Umbilical cord (tissue), 1 donor: ENCODE measurements at regions not wholly inside any gene's neighbourhood (a gene's known extent, or its start where the extent isn't known, plus 50 kb on each side); places are given as distances from the start of the nearest gene placed in this dataset.
"Not testable (repeated sequence)": the region's sequence is repeated elsewhere in the genome, so short reads cannot be mapped to it uniquely, and the experiment has no call there.

Experiments used
- DNase-seq: peaks from one replicate; pipeline ENCODE4 v3.0.0-alpha.2; 2015; ENCODE audit warnings: low spot score

DNA sequence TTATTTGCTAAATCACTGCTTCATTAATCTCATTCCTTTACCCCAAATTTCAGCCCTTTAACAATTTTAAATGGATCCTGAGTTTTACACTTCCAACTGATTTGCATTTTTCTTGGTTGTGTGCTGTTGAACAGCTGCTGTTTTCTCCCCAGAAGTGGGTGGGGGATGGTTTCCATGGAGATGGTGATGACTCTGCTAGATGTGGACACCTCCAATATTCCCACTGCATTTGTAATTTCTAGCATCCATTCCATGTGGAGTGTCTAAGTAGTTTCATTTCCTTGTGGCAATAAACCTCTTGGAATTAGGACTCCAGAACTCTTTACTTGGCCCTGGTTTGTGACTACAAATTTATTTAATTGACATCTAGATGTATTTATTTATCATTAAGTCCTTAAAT is 330.4 kb downstream of the GBA3 start:
- DNase-seq = no peak

DNA sequence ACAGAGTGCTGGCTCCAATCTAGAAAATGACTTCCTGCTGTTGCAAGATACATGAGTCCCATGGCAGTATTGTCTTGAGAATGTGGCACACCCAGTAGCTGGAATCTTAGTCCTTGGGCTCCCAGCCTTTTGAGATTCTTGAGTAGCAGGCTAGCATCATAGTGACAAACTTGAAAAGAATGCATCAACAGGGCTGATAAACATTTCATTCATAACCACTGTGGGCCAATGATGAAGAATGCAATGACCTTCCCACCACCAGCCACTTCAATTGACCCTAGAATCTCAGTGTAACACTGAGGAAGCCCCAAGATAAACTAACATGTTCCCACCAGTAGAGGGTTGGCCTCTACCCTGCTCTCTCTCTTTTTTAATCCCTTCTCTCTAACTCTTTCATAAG is 329.3 kb downstream of the GBA3 start:
- DNase-seq = peak; percentile 2

DNA sequence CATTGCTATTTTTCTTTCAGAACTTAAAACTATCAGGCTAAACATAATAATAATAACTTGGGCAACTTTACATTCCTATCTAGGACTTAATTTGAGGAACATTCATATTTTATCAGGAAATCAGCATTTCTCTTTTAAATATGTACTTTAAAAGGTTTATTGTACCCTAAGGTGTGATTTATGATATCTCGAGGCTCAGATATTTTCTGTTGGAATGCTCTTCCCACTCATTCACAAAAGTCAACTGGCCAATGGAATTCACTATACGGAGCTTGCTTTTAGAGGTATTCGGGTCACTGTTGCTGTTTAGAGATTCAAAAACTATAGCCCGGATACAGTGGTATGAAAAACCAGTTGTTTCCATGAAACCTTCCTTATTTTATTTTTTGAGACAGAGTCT is 328.3 kb downstream of the GBA3 start:
- no peak for DNase-seq

DNA sequence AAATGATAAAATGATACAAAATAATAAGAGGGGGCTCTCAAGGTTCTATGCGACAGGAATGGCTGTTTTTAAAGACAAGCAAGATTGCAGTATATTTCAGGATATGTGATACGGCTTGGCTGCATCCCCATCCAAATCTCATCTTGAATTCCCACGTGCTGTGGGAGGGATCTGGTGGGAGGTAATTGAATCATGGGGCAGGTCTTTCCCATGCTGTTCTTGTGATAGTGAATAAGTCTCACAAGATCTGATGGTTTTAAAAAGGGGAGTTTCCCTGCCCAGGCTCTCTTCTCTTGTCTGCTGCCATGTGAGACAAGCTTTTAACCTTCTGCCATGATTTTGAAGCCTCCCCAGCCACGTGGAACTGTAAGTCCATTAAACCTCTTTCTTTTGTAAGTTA is 327.7 kb downstream of the GBA3 start:
- DNase-seq = not testable (repeated sequence)

DNA sequence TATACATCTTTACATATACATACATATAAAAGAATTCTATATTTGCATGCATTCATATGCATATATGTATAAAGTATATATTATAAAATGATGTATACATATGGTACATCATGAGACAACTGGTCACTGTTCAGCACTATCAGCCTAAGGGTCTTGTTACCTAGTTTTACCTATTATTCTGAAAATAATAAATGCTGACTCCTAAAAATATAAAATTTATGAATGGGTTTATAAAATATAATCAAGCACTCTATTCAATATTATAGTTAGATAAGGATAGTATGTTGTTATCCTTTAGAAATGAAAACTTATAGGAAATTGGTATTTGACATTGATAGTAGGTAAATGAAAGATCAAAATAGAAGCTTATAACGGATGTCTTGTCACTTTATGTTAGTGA is 324.2 kb downstream of the GBA3 start:
- DNase-seq = no peak

DNA sequence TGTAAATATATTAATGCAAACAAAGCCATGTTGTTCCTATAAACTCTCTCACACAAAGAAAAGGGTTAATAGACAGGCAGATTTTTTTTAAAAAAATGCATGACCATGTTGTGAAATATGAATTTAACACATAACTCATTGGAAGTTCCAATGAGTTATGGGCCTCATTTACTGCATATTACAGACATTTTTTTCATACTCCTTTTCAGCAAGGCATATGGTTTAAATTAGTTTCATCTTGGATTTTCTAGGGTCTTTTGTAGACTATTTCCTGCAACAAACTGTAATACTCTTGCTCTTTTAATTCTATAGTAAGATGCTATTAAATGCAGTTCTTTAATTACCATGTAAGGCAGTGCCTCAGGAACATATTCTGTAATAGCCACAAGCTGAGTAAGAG is 323.1 kb downstream of the GBA3 start:
- no peak for DNase-seq

DNA sequence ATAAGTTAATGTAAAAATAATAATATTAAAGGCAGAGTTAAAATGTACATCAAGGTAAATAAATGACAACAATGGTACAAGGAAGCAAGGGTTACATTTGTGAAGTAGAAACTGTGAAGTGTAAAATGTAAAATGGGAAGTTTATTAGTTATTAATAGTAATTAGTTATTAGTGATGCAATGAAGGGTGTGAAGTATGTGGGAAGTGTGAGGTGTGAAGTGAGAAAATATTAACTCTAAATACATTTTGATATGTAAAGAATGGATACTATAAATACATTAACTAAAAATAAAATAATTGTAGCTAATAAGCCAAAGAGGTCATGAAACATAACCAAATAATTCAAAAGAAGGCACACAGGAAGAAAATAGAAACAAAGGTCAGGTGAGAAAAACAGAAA is 316.4 kb downstream of the GBA3 start:
- DNase-seq = no peak

DNA sequence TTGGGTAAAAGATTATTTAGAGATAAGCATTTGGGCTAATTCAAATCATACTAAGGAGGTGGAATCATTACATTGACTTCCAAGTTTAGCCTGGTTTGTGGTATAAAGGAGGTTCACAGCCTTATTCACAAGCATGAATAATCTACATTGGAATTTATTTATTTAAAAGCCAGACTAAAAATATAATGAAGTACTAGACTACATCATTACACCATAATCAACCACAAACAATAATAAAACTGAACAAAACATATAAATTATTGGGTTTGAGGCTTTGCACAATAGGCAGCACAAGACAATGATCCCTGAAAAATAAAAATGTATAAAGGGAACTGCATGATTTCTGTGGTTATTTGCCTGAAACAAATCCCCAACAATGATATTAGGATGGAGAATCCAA is 314.0 kb downstream of the GBA3 start:
- DNase-seq = no peak

DNA sequence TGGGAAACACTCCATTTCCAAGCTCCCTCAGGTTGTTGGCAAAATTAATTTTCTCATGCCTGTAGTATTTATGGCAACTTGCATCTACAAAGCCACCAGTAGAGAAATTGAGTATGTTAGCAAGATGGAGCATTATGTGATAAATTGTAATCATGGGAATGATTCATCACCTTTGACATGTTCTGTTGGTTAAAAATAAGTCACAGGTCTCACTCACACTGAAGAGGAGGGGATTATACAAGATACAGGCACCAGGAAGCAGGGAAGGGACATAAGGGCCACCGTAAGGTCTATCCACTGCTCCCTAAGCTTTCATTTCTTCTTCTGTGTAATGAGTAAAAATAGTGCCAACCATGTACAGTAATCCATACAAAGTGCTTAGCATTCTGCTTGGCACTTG is 313.0 kb downstream of the GBA3 start:
- DNase-seq = no peak

DNA sequence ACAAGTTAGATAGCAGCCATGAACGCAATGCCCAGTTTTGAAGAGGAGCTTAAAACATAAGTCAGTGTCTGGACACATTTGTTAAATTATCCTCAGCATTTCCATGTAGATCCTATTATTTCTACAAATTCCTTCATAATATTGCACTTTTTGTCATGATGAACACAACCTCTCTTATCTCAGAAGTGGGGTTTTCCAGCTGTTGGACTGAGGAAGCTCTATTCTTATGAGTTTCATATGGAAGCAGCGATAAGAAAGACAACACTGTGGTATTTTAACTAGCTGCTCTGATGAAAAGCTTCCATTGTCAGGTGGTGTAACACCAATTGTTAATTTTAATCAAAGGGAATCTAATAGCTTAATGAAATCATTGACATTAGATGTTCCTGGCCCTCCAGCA is 308.7 kb downstream of the GBA3 start:
- no peak for DNase-seq

DNA sequence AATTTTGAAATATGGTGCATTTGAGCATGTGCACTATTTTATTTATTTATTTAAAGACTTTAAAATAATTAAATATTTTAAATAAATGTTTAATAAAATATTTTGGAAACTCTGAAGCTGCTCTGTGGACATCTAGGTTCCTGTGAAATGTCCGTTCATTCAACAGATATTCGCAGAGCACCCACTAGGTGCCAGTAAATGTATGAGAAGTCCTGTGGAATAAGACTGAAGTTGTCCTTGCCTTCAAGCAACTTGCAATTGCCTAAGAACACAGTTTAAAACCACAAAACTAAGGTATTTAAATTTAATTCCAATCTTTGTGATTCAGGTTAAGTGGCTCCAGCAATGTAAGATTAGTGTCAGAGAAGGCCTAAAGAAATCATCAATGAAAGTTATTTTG is 306.7 kb downstream of the GBA3 start:
- no peak for DNase-seq

DNA sequence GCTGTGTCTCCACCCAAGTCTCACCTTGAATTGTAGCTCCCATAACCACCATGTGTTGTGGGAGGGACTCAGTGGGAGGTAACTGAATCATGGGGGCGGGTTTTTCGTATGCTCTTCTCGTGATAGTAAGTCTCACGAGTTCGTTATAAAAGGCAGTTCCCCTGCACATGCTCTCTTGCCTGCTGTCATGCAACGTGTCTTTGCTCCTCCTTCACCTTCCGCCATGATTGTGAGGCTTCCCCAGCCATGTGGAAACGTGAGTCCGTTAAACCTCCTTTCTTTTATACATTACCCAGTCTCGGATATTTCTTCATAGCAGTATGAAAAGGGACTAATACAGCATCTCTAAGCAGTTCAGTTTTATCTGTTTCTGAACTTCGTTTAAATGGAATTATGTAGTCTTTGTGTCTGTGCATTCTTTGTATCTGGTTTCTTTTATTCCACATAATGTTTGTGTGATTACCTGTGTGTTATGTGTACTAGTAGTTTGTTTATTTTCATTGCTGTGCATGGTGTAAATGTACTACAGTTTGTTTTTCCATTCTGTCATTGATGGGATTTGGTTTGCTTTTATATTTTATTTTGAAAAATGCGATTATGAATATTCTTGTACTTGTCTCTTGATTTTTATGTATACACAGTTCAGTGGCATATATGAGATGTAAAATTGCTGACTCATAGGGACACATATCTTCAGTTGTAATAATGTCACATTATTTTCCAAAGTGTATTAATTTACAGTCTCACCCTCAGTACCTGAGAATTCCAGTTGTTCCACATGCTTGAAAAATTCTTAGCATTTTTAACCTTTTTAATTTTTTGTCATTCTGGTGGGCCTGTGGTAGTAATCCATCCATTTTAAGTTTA is 304.9 kb downstream of the GBA3 start:
- no peak for DNase-seq

DNA sequence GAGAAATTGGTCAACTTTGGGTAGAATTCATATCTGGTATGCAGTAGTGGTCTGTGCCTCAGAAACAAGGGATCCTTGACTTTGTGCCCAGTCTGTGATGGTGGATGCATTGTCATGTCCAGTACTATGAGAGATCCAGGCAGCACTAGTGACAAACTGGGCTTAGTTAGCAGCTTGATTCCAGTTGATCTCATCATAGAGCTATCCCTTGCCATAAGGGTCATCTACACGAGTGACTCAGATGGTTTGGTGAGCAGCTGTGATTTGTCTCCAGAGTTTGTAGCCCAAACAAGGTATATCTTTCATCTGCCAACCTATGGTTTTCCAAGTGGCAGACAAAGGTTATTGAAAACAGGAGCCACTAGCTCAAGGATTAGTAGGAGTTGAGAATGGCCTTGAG is 298.8 kb downstream of the GBA3 start:
- DNase-seq = no peak

DNA sequence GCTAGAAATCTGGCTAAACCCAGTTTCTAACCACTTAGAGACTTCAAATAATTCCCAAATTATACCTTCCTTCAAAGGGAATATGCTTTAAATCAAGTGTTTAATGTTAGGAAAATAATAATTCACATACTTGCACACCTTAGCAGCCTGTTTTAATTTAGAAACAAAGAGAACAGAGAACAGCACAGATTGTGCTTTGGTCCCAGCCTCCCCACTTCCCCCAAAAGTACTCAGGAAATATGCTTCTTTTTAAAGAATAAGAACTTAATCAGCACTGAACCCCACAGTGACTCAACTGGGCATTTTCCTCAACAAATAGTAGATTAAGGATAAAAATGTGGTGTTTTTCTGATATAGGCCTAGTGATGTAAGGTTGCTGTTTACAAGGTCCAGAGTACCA is 295.8 kb downstream of the GBA3 start:
- no peak for DNase-seq

DNA sequence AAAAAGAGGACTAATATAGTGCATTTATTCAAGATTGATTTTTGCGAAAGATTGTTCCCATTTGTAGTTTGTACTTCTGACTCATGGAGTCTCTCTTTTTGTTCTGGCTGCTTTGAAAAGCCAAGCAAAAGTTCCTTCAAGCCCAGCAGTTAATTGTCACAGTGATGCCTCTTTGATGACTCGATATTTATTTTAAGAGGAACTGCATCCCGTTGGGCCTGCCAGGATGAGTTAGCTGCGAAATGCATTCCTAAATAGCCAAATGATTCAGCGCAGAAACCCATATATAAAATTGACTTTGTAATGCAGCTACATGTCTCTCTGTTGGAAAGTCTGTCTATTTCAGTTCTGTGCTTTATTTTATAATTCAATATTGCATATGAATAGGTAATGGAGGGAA is 295.1 kb downstream of the GBA3 start:
- DNase-seq = no peak

DNA sequence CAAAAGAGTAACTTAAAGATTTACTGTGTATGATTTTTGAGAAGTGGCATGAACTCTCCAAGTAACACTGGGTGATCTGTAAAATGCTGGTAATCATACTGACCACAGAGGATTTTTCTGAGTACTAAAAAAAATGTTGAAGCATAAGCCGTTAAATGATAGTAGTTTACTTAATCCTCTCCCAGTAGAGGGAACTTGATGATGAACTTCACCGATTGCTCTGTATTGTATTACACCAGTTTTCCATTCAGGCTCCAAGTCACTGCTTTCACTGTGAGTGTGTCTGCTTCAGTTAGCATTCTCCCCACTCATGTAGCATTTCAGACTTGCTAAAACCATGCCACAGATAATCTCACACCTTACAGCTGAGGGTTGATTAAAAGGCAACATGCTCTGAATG is 294.1 kb downstream of the GBA3 start:
- no peak for DNase-seq

DNA sequence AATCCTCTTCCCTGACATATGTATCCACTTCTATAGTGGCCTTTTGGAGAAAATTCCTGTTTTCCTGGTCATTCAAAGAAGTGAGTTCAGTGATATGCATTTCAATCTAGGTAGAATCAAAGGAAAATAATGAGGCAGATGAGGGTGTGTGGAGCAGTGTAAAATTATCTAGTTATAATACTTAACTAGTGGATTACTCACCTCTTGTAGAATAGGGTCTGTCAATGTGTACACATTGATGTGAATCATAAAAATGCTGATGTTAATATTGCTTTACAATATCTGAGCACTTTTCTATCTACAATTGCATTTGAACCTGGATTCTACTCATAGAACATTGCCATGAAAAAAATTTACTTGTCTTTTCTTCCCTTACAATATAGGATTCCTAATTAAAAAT is 293.5 kb downstream of the GBA3 start:
- no peak for DNase-seq

DNA sequence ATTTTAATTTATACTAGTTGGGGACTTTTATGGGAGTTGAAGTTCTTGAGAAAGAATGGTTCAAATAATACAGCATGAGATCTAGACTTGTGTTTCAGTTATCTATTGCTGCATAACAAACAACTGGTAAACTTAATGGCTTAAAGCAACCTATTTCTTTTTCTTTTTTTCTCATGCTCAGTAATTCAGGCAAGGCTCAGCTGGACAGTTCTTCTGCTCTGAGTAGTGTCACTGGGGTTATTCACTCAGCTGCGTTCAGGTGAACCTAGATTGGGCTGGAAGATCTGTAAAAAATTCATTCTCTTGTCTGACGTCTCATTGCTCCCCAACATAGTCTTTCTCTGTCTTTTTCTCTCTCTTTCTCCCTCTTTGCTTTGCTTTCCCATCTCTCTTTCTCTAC is 291.7 kb downstream of the GBA3 start:
- no peak for DNase-seq

DNA sequence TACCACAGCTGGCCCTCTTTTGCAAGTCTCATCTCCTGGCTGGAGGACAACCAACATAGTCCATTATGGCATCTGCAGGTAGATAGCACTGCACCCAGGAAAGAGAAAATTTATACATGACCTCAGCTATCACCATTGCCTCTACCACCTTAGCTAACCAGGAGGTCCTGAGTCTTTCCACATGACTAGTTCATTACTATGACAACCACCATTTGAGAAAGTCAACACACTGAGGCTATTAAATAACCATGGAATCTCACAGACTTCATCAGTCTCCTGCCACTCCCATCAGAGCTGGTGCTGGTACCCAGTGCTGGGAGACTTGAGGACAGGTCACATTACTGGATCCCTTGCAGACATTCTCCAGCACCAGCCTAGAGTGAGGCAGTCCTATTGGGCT is 285.9 kb downstream of the GBA3 start:
- DNase-seq = no peak

DNA sequence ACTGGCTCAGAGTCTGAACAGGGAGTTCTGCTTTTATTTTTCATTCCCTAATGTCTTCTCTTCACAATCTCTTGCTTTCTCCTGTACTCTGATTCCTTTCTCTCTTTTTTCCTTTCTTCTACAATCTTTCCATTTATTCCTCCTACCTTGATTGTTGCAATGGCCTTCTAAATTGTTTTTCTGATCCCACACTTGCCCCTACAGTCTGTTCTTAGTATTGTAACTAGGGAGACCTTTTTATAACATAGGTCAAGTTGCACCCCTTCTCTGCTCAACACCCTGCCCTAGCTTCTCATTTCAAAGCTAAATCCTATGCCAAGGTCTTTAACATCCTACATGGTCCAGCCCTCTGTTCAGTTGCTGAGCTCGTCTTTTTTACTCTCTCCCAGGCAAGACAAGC is 277.9 kb downstream of the GBA3 start:
- DNase-seq = no peak

DNA sequence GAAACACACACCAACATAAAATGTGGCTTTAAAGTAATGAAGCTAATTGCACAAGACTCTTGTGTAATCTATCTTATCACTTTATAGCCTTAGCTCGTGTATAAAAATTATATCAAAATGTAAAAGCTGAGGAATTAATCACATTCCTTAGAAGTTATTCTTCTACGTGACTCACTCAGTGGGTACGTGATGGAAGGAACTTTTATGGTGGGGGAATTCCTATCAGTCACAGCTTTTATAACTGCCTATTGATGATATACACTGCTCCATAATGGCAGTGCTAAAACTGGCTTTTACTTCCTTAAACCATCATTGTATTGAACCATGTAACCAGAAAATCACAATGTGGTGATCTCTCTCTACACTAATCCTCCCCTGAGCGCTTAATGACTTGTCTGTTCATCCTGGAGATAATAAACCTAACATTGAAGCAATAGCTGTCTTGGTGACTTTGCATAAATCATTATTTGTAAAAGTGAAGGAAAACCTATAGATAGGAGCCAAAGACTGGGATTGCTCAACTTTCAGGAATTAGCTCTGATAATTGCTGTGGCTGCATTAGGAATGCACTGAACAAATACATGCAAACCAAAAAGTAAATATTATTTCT is 276.7 kb downstream of the GBA3 start:
- DNase-seq = no peak

DNA sequence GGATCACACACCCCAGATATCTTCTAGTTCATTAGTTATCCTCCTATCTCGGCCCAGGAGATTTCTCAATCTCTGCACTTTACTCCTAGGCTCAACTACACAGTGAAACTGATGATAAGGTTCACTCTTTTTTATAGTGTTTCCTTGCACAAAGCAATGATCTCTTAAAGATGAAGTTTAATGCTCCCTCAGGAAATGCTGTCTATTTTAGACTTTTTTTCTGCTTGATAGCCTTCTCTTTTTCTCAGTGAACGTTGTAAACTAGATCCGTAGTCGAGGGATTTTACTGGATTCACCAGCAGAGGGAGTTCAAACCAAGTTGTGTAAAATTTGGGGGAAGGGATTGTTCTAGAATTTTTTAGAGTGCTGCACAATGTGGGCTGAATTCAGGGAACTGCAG is 269.6 kb downstream of the GBA3 start:
- DNase-seq = peak; percentile 14

DNA sequence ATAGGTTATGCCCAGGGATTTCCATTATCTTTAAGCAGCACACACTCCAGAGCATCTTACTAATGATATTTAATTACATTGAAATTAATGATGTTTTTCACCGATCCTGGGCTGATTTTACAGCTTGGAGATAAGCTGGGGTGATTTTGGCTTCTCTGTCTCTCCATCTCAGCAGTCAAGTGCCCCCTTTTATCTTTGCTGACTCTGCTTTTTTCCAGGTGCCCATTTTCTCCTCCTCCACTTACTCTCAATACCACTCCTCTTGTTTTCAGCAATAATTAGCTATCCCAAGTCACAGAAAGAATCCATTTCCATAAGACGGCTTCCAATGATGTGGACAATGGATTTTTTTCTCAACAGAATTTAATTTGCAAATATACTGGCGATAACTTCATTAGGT is 266.7 kb downstream of the GBA3 start:
- DNase-seq = no peak
